ENCODE measurements at regions not wholly inside any gene's neighbourhood (a gene's known extent, or its start where the extent isn't known, plus 50 kb on each side); places are given as distances from the start of the nearest gene placed in this dataset.

- TF ChIP-seq CREB1 (IDR thresholded peaks at IDR 0.05; ENCODE audit: low read depth) = no peak
- no peak for TF ChIP-seq TAF1 (IDR thresholded peaks at IDR 0.05; ENCODE audit: borderline replicate concordance, low read depth, low read length)
These were observed 82.6 kb upstream of the UBE2E1 start for GRCh38 chr3:23723141-23723540.
